ENCODE measurements at regions not wholly inside any gene's neighbourhood (a gene's known extent, or its start where the extent isn't known, plus 50 kb on each side); places are given as distances from the start of the nearest gene placed in this dataset.

- Histone ChIP-seq H3K4me3 (ENCODE audit: extremely low read depth in 1 of 4, insufficient read depth in 2 of 4, low read depth in 3 of 4, low read length in 4 of 4) (no peak overlapping the region), H3K4me2 (ENCODE audit: insufficient read depth in 1 of 2, low read depth in 2 of 2, low read length in 2 of 2) (no peak overlapping the region), H2BK20ac (ENCODE audit: low read length) (no peak overlapping the region), H2AK5ac (ENCODE audit: low read depth, low read length) (no peak overlapping the region), H3K27me3 (replicated peaks in 1 of 4; ENCODE audit: control insufficient read depth in 3 of 4, extremely low read depth in 1 of 4, insufficient read depth in 3 of 4, low read length in 3 of 4) (no peaks in the 10 kb centered on the region), H3K18ac (ENCODE audit: extremely low read depth, low read length) (no peak overlapping the region), H3K27ac (ENCODE audit: low read depth, low read length) (no peak overlapping the region), H4K91ac (replicated peaks; ENCODE audit: insufficient read length, low read length) (no peak overlapping the region), H3K56ac (replicated peaks; ENCODE audit: insufficient read length, low read depth, low read length) (no peak overlapping the region), H3K9ac (replicated peaks in 1 of 4; ENCODE audit: extremely low read depth in 1 of 4, low read depth in 3 of 4, low read length in 3 of 4) (no peak overlapping the region), H4K20me1 (replicated peaks in 1 of 2; ENCODE audit: control insufficient read depth in 1 of 2, insufficient read depth in 2 of 2, low read length in 2 of 2) (no peaks in the 10 kb centered on the region), H3K23me2 (ENCODE audit: low read depth, low read length) (no peaks in the 10 kb centered on the region), H4K5ac (ENCODE audit: insufficient read length, low read depth, low read length) (no peak overlapping the region), H2AFZ (ENCODE audit: low read length) (no peak overlapping the region), H3K79me1 (ENCODE audit: low read depth, low read length) (no peaks in the 10 kb centered on the region), H2BK12ac (ENCODE audit: low read depth, low read length) (no peak overlapping the region), H3K36me3 (ENCODE audit: control insufficient read depth in 2 of 4, insufficient read depth in 4 of 4, low read length in 3 of 4) (no peaks in the 10 kb centered on the region), H2BK5ac (ENCODE audit: low read depth, low read length) (no peak overlapping the region), H3K23ac (ENCODE audit: insufficient read length) (no peak overlapping the region), H2BK15ac (ENCODE audit: low read length) (no peak overlapping the region), H2BK120ac (replicated peaks; ENCODE audit: low read depth, low read length) (no peak overlapping the region), H4K8ac (ENCODE audit: extremely low read depth, insufficient read depth, low read length) (no peak overlapping the region), H3K79me2 (ENCODE audit: control insufficient read depth in 1 of 2, insufficient read depth in 2 of 2, low read length in 2 of 2) (no peaks in the 10 kb centered on the region), H3K14ac (ENCODE audit: insufficient read length) (no peak overlapping the region), H3K4ac (replicated peaks; ENCODE audit: insufficient read length, low read depth, low read length) (no peak overlapping the region), H3K4me1 (replicated peaks in 1 of 4; ENCODE audit: control insufficient read depth in 3 of 4, insufficient read depth in 4 of 4, low read length in 3 of 4) (no peaks in the 10 kb centered on the region), H3K9me3 (ENCODE audit: insufficient read depth in 2 of 2, low read depth in 1 of 2, low read length in 1 of 2) (no peaks in the 10 kb centered on the region)
- ChIA-PET CTCF (ENCODE audit: partially characterized antibody) (interaction anchor here (0.6 kb wide), 1 partner anchor 166 kb away, joined by 3 read pairs; no protein-coding TSS in a partner anchor), POLR2A (ENCODE audit: partially characterized antibody) (no interaction called here)
- FAIRE-seq (no peak), DNase-seq (ENCODE audit: low read depth in 1 of 2, low spot score in 2 of 2) (no peak)
- TF ChIP-seq TCF12 (IDR thresholded peaks at IDR 0.05; ENCODE audit: low read depth, low read length) (no peak), TAF7 (optimal IDR thresholded peaks at IDR 0.05; ENCODE audit: borderline replicate concordance, low read depth, low read length) (no peak), SP2 (IDR thresholded peaks at IDR 0.05; ENCODE audit: low read length) (no peak), NRF1 (IDR thresholded peaks at IDR 0.05; ENCODE audit: low read depth, low read length) (no peak), POLR2A (IDR thresholded peaks at IDR 0.05; ENCODE audit: control extremely low read depth in 1 of 2, low read depth in 2 of 2, low read length in 2 of 2) (no peak), SIRT6 (IDR thresholded peaks at IDR 0.05; ENCODE audit: low read length) (no peak), RBBP5 (IDR thresholded peaks at IDR 0.05; ENCODE audit: borderline replicate concordance, low read depth, low read length) (no peak), RAD21 (IDR thresholded peaks at IDR 0.05 in 1 of 2, conservative IDR thresholded peaks at IDR 0.05 in 1 of 2; ENCODE audit: low read depth in 2 of 2, low read length in 2 of 2) (no peak), RXRA (IDR thresholded peaks at IDR 0.05; ENCODE audit: insufficient read depth, low read depth, low read length) (no peak), BCL11A (IDR thresholded peaks at IDR 0.05; ENCODE audit: low read depth in 2 of 2, low read length in 2 of 2) (no peak), ZNF274 (IDR thresholded peaks at IDR 0.05; ENCODE audit: borderline replicate concordance, extremely low read depth, low read length) (no peak), BACH1 (IDR thresholded peaks at IDR 0.05; ENCODE audit: low read length) (no peak), GTF2F1 (IDR thresholded peaks at IDR 0.05; ENCODE audit: borderline replicate concordance, low read depth, low read length) (no peak), HDAC2 (IDR thresholded peaks at IDR 0.05; ENCODE audit: borderline replicate concordance in 1 of 2, low read depth in 2 of 2, low read length in 2 of 2) (no peak), EP300 (IDR thresholded peaks at IDR 0.05; ENCODE audit: borderline replicate concordance in 1 of 2, low read depth in 2 of 2, low read length in 2 of 2) (no peak)
- WGBS, 2 experiments (ENCODE audit: extremely low coverage in 1 of 2, insufficient coverage in 1 of 2, insufficient read length in 1 of 2, insufficient replicate concordance in 2 of 2, low coverage in 1 of 2, low lambda C conversion rate in 2 of 2, missing lambda C conversion rate in 1 of 2), result 94% methylated on average over 2 of the region's 2 CpGs; no CpG with 5 or more reads in 1 of the 2 experiments
Measured at GRCh38 chr4:162349395-162349794, 185.6 kb upstream of the FSTL5 start.

Measured in H1 (cell line).